SK-N-SH treated with all-trans-retinoic acid at 6 μM for 48 hours (cell line): ENCODE measurements at regions not wholly inside any gene's neighbourhood (a gene's known extent, or its start where the extent isn't known, plus 50 kb on each side); places are given as distances from the start of the nearest gene placed in this dataset.
"Not testable (repeated sequence)": the region's sequence is repeated elsewhere in the genome, so short reads cannot be mapped to it uniquely, and the experiment has no call there.

ENCODE experiments used
- ATAC-seq: fragments of 200-7000 bp; cut with Tn5 transposase; 3 replicates; pipeline ENCODE4 v1.9.1; 2020; ENCODE audit warnings: mild to moderate bottlenecking, moderate library complexity
- ARNTL ChIP-seq: fragments of 450-650 bp; formaldehyde crosslinking; IDR thresholded peaks from 2 replicates; pipeline ENCODE4 v1.5.0; 2020; ENCODE audit warnings: low read depth, mild to moderate bottlenecking, moderate library complexity, borderline replicate concordance
- BACH2 ChIP-seq: fragments of 250-450 bp; sonication (Bioruptor Pico); IDR thresholded peaks from 2 replicates; pipeline ENCODE4 v1.9.0; 2021; ENCODE audit warnings: mild to moderate bottlenecking, borderline replicate concordance
- CSDC2 ChIP-seq: fragments of 250-450 bp; sonication (Bioruptor Pico); IDR thresholded peaks from 2 replicates; pipeline ENCODE4 v1.5.0; 2020; ENCODE audit warnings: mild to moderate bottlenecking, moderate library complexity
- ESRRG ChIP-seq: fragments of 250-450 bp; sonication (Bioruptor Pico); IDR thresholded peaks from 2 replicates; pipeline ENCODE4 v1.6.1; 2021; ENCODE audit warnings: mild to moderate bottlenecking
- GLIS3 ChIP-seq: fragments of 250-450 bp; sonication (Bioruptor Pico); IDR thresholded peaks from 2 replicates; pipeline ENCODE4 v1.5.0; 2020; ENCODE audit warnings: mild to moderate bottlenecking, moderate library complexity
- ISL1 ChIP-seq: fragments of 250-450 bp; sonication (Bioruptor Pico); IDR thresholded peaks from 2 replicates; pipeline ENCODE4 v2.1.2; 2022; ENCODE audit warnings: mild to moderate bottlenecking, moderate library complexity
- PPARA ChIP-seq: fragments of 250-450 bp; sonication (Bioruptor Pico); IDR thresholded peaks from 2 replicates; pipeline ENCODE4 v1.5.0; 2020; ENCODE audit warnings: mild to moderate bottlenecking, borderline replicate concordance
- RARB ChIP-seq: fragments of 250-450 bp; sonication (Bioruptor Pico); IDR thresholded peaks from 2 replicates; pipeline ENCODE4 v1.8.0; 2021; ENCODE audit warnings: mild to moderate bottlenecking, moderate library complexity
- SNAI2 ChIP-seq: fragments of 250-450 bp; sonication (Bioruptor Pico); IDR thresholded peaks from 2 replicates; pipeline ENCODE4 v1.5.0; 2020; ENCODE audit warnings: mild to moderate bottlenecking, moderate library complexity
- TCF4 ChIP-seq: fragments of 250-450 bp; sonication (Bioruptor Pico); IDR thresholded peaks from 2 replicates; pipeline ENCODE4 v1.8.0; 2021; ENCODE audit warnings: mild to moderate bottlenecking, moderate library complexity, borderline replicate concordance
- TOX ChIP-seq: fragments of 250-450 bp; sonication (Bioruptor Pico); IDR thresholded peaks from 2 replicates; pipeline ENCODE4 v1.8.0; 2021; ENCODE audit warnings: mild to moderate bottlenecking, moderate library complexity, borderline replicate concordance
- ZC3H10 ChIP-seq: fragments of 250-450 bp; sonication (Bioruptor Pico); IDR thresholded peaks from 2 replicates; pipeline ENCODE4 v1.5.1; 2021; ENCODE audit warnings: mild to moderate bottlenecking, moderate library complexity
- ZFP3 ChIP-seq: fragments of 250-450 bp; sonication (Bioruptor Pico); IDR thresholded peaks from 2 replicates; pipeline ENCODE4 v1.5.0; 2020; ENCODE audit warnings: mild to moderate bottlenecking, moderate library complexity
- ZFP30 ChIP-seq: fragments of 450-650 bp; formaldehyde crosslinking; IDR thresholded peaks from 2 replicates; pipeline ENCODE4 v1.5.0; 2022; ENCODE audit warnings: mild to moderate bottlenecking, moderate library complexity
- ZNF565 ChIP-seq: fragments of 450-650 bp; formaldehyde crosslinking; conservative IDR thresholded peaks from 2 replicates; pipeline ENCODE4 v1.5.0; 2020; ENCODE audit warnings: low read depth, mild to moderate bottlenecking, moderate library complexity
- ZNF70 ChIP-seq: fragments of 450-650 bp; formaldehyde crosslinking; IDR thresholded peaks from 2 replicates; pipeline ENCODE4 v1.5.0; 2020; ENCODE audit warnings: mild to moderate bottlenecking, moderate library complexity
- TF ChIP-seq, protein P1 (sequence below): fragments of 250-450 bp; sonication (Bioruptor Pico); IDR thresholded peaks from 2 replicates; pipeline ENCODE4 v1.5.0; 2020; ENCODE audit warnings: mild to moderate bottlenecking, moderate library complexity
- TF ChIP-seq, protein P2 (sequence below): fragments of 250-450 bp; sonication (Bioruptor Pico); IDR thresholded peaks from 2 replicates; pipeline ENCODE4 v1.5.1; 2021; ENCODE audit warnings: mild to moderate bottlenecking, moderate library complexity
- TF ChIP-seq, protein P3 (sequence below): fragments of 250-450 bp; sonication (Bioruptor Pico); IDR thresholded peaks from 2 replicates; pipeline ENCODE4 v1.8.0; 2020; ENCODE audit warnings: mild to moderate bottlenecking, moderate library complexity, borderline replicate concordance
- TF ChIP-seq, protein P4 (sequence below): fragments of 250-450 bp; sonication (Bioruptor Pico); IDR thresholded peaks from 2 replicates; pipeline ENCODE4 v1.5.1; 2020; ENCODE audit warnings: low read depth, mild to moderate bottlenecking, moderate library complexity

DNA sequence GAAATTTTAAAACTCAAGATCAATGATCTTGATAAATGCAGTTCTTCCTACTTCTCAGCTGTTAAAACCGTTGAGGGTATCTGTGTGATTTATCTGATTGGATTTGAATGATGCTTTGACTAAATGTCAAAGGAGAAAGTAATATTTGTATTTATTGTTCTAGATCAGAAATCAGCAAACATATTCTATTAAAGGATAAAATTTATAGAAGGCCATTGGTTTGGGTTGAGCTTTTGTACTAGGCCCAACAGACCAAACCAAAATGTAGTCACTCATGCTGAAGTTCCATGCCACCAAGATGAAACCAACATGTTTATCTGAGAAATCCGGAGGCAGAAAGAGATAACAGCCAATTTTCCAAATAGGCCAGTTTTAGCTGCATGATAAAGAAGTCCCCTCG is 64.5 kb upstream of the BMP2K start (continued):
- TF ChIP-seq, protein P1, sequence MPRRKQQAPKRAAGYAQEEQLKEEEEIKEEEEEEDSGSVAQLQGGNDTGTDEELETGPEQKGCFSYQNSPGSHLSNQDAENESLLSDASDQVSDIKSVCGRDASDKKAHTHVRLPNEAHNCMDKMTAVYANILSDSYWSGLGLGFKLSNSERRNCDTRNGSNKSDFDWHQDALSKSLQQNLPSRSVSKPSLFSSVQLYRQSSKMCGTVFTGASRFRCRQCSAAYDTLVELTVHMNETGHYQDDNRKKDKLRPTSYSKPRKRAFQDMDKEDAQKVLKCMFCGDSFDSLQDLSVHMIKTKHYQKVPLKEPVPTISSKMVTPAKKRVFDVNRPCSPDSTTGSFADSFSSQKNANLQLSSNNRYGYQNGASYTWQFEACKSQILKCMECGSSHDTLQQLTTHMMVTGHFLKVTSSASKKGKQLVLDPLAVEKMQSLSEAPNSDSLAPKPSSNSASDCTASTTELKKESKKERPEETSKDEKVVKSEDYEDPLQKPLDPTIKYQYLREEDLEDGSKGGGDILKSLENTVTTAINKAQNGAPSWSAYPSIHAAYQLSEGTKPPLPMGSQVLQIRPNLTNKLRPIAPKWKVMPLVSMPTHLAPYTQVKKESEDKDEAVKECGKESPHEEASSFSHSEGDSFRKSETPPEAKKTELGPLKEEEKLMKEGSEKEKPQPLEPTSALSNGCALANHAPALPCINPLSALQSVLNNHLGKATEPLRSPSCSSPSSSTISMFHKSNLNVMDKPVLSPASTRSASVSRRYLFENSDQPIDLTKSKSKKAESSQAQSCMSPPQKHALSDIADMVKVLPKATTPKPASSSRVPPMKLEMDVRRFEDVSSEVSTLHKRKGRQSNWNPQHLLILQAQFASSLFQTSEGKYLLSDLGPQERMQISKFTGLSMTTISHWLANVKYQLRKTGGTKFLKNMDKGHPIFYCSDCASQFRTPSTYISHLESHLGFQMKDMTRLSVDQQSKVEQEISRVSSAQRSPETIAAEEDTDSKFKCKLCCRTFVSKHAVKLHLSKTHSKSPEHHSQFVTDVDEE: no peak
- TF ChIP-seq, all 23 proteins: peak for 0

DNA sequence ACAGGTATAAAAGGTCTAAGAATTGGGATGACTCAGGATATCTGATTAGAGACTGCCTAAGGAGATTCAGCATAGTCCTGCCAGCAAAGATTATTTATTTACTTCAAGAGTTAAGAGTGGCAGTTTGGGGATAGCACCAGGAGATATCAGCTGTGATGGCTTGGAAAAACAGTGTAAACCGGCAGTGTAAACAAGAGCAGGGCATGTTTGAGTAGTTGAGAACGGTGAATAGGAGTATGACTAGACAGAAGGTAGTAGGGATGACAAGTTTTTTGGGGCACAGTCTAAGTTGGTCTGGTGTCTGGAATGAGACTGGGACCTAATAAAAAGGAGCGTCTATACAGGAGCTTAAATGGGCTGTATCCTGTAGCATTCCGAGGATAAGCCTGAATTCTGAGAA is 61.6 kb upstream of the BMP2K start:
- not testable (repeated sequence) for ATAC-seq

DNA sequence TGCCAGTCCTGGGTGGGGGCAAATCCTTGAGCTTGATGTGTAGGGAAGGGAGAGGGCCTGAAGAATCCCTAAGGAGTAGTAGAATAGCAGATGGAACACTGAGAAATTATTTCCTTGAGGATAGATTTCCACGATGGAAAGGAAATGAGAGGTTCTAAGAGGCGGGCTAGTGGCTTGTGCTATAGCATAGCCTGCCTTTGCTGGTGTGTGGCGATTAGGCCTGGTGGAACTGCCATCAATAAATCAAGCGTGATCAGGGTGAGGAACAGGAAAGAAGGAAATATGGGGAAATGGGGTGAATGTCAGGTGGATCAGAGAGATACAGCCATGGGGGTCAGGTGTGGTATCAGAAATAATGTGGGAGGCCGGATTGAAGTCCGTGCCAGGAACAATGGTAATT is 60.8 kb upstream of the BMP2K start:
- not testable (repeated sequence) for ATAC-seq

DNA sequence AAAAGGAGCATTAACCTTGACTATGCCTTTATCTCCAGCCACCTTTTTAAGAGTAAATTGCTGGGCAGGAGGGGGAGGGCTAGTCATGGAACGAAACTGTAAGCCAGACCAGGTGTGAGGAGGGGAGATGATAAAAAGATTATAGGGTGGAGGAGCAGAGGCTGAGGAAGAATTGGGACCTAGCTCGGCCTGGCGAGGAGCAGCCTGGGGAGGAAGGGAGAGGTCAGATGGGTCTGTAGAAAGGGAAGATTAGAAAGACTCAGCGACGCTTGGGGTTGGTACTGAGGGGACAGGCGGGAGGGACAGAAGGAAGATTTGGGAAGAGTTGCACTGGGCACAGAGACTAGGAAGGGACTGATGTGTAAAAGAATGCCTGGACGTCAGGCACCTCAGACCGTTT is 58.4 kb upstream of the BMP2K start:
- ATAC-seq: not testable (repeated sequence)

DNA sequence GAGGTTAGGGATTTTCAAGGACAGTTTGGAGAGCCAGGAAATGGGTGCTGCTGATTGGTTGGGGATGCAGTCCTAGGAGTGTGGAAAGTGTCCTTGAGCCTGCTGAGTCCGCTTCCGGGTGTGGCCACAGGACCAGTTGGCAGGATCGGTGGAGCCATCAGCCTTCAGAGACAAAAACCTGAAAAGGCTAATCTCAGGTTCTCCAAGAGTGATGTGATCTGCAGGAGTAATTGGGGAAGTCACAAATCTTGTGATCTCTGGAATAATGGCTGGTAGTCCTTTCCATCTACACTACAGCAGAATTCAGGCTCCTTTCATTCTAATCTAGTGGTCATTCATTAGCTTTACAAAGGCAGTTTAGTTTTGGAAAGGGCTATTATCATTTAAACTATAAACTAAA is 55.9 kb upstream of the BMP2K start:
- ATAC-seq: no peak
- TF ChIP-seq, protein P2, sequence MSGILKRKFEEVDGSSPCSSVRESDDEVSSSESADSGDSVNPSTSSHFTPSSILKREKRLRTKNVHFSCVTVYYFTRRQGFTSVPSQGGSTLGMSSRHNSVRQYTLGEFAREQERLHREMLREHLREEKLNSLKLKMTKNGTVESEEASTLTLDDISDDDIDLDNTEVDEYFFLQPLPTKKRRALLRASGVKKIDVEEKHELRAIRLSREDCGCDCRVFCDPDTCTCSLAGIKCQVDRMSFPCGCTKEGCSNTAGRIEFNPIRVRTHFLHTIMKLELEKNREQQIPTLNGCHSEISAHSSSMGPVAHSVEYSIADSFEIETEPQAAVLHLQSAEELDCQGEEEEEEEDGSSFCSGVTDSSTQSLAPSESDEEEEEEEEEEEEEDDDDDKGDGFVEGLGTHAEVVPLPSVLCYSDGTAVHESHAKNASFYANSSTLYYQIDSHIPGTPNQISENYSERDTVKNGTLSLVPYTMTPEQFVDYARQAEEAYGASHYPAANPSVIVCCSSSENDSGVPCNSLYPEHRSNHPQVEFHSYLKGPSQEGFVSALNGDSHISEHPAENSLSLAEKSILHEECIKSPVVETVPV (CRISPR knock-in tag): no peak

DNA sequence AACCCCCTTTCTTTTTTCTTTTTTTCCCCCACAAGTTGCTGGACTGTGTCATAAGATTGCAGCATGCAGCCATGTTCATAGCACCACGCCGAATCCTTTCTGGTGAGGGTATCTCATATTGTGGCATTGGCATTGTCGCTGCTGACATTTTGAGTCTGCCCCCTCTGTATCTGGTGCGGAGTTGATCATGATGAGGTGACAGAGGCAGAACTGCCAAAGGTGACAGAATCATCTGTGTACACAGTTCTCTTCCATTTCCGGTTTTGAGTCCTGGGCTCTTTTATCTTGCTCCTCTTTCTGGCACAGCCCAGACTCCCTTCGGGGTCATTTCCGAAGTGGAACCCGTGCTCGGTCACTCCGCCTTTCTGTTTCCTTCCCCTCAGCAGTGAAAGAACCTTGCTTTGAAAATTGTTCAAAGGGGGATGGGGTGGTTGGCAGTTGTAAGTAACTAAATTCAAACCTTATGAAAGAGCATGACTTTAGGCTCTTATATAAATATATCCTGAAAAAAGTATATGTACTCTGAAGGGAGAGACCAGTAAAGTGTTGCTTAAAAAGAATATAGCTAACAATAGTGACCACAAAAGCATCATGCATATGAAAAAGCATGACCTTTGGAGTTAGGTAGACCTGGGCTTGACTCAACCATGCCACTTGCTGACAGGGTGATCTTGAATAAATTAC is 55.0 kb upstream of the BMP2K start:
- TF ChIP-seq ZC3H10 (CRISPR knock-in tag): no peak
- no peak for TF ChIP-seq GLIS3 (CRISPR knock-in tag)
- TF ChIP-seq ZFP3 (CRISPR knock-in tag): no peak
- no peak for TF ChIP-seq RARB
- TF ChIP-seq ZNF565: no peak
- no peak for TF ChIP-seq CSDC2 (CRISPR knock-in tag)
- TF ChIP-seq, protein P1: no peak
- TF ChIP-seq PPARA (CRISPR knock-in tag): no peak
- TF ChIP-seq TOX (CRISPR knock-in tag): no peak
- TF ChIP-seq ZFP30 (CRISPR knock-in tag): no peak
- TF ChIP-seq, protein P3, sequence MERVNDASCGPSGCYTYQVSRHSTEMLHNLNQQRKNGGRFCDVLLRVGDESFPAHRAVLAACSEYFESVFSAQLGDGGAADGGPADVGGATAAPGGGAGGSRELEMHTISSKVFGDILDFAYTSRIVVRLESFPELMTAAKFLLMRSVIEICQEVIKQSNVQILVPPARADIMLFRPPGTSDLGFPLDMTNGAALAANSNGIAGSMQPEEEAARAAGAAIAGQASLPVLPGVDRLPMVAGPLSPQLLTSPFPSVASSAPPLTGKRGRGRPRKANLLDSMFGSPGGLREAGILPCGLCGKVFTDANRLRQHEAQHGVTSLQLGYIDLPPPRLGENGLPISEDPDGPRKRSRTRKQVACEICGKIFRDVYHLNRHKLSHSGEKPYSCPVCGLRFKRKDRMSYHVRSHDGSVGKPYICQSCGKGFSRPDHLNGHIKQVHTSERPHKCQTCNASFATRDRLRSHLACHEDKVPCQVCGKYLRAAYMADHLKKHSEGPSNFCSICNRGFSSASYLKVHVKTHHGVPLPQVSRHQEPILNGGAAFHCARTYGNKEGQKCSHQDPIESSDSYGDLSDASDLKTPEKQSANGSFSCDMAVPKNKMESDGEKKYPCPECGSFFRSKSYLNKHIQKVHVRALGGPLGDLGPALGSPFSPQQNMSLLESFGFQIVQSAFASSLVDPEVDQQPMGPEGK (CRISPR knock-in tag): no peak
- no peak for TF ChIP-seq ESRRG (CRISPR knock-in tag)
- no peak for TF ChIP-seq ZNF70 (CRISPR knock-in tag)
- no peak for TF ChIP-seq ISL1 (CRISPR knock-in tag)
- no peak for TF ChIP-seq BACH2 (CRISPR knock-in tag)
- no peak for TF ChIP-seq ARNTL
- TF ChIP-seq, protein P4, sequence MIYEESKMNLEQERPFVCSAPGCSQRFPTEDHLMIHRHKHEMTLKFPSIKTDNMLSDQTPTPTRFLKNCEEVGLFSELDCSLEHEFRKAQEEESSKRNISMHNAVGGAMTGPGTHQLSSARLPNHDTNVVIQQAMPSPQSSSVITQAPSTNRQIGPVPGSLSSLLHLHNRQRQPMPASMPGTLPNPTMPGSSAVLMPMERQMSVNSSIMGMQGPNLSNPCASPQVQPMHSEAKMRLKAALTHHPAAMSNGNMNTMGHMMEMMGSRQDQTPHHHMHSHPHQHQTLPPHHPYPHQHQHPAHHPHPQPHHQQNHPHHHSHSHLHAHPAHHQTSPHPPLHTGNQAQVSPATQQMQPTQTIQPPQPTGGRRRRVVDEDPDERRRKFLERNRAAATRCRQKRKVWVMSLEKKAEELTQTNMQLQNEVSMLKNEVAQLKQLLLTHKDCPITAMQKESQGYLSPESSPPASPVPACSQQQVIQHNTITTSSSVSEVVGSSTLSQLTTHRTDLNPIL: no peak
- no peak for TF ChIP-seq SNAI2
- no peak for TF ChIP-seq TCF4 (CRISPR knock-in tag)
- TF ChIP-seq, all 23 proteins: peak for 0
- ATAC-seq: no peak
